ENCODE measurements at regions not wholly inside any gene's neighbourhood (a gene's known extent, or its start where the extent isn't known, plus 50 kb on each side); places are given as distances from the start of the nearest gene placed in this dataset.
"Not testable (repeated sequence)": the region's sequence is repeated elsewhere in the genome, so short reads cannot be mapped to it uniquely, and the experiment has no call there.

GRCh38 chr17:13874817-13875216, 194.5 kb upstream of the COX10 start:
- DNase-seq = no peak

- DNase-seq = no peak
Observed at GRCh38 chr17:13879961-13880466, 189.3 kb upstream of the COX10 start.

- no peak for DNase-seq
Observed at GRCh38 chr17:13883659-13884058, 185.6 kb upstream of the COX10 start.

- DNase-seq = no peak
Observed at GRCh38 chr17:13884347-13884746, 185.0 kb upstream of the COX10 start.

GRCh38 chr17:13885550-13885949, 183.8 kb upstream of the COX10 start:
- DNase-seq = no peak

- DNase-seq = no peak
Observed at GRCh38 chr17:13885953-13886889, 183.1 kb upstream of the COX10 start.

- no peak for DNase-seq
Observed at GRCh38 chr17:13888056-13888609, 181.2 kb upstream of the COX10 start.

GRCh38 chr17:13908971-13909370, 160.3 kb upstream of the COX10 start:
- DNase-seq = not testable (repeated sequence)

GRCh38 chr17:13909901-13910519, 159.3 kb upstream of the COX10 start:
- DNase-seq = no peak

GRCh38 chr17:13917634-13918033, 151.7 kb upstream of the COX10 start:
- DNase-seq = no peak

- no peak for DNase-seq
Observed at GRCh38 chr17:13918247-13918646, 151.1 kb upstream of the COX10 start.

- DNase-seq = no peak
Observed at GRCh38 chr17:13919818-13920217, 149.5 kb upstream of the COX10 start.

- no peak for DNase-seq
Observed at GRCh38 chr17:13920413-13920812, 148.9 kb upstream of the COX10 start.

GRCh38 chr17:13921841-13922776, 147.2 kb upstream of the COX10 start:
- DNase-seq = no peak

- no peak for DNase-seq
Observed at GRCh38 chr17:13922885-13923284, 146.4 kb upstream of the COX10 start.

- DNase-seq = no peak
Observed at GRCh38 chr17:13925579-13925978, 143.7 kb upstream of the COX10 start.

- no peak for DNase-seq
Observed at GRCh38 chr17:13931111-13931526, 138.2 kb upstream of the COX10 start.

GRCh38 chr17:13931800-13932460, 137.4 kb upstream of the COX10 start:
- DNase-seq = no peak

- no peak for DNase-seq
Observed at GRCh38 chr17:13933441-13934276, 135.6 kb upstream of the COX10 start.

- no peak for DNase-seq
Observed at GRCh38 chr17:13939222-13939621, 130.1 kb upstream of the COX10 start.

Data from activated T-cell treated with anti-CD3 and anti-CD28 coated beads, Interleukin-2, amount 50 U/mL, for 48 hours (primary cell).